ENCODE measurements at regions not wholly inside any gene's neighbourhood (a gene's known extent, or its start where the extent isn't known, plus 50 kb on each side); places are given as distances from the start of the nearest gene placed in this dataset.

- TF ChIP-seq CTCF (IDR thresholded peaks at IDR 0.05) (no peak), POLR2AphosphoS5 (IDR thresholded peaks at IDR 0.05; ENCODE audit: low read depth, low read length) (no peak), TCF7L2 (IDR thresholded peaks at IDR 0.05; ENCODE audit: low read depth, low read length) (no peak), SIN3A (IDR thresholded peaks at IDR 0.05; ENCODE audit: borderline replicate concordance, insufficient read depth, low read depth, low read length) (no peak)
- TF ChIP-seq, protein P1, sequence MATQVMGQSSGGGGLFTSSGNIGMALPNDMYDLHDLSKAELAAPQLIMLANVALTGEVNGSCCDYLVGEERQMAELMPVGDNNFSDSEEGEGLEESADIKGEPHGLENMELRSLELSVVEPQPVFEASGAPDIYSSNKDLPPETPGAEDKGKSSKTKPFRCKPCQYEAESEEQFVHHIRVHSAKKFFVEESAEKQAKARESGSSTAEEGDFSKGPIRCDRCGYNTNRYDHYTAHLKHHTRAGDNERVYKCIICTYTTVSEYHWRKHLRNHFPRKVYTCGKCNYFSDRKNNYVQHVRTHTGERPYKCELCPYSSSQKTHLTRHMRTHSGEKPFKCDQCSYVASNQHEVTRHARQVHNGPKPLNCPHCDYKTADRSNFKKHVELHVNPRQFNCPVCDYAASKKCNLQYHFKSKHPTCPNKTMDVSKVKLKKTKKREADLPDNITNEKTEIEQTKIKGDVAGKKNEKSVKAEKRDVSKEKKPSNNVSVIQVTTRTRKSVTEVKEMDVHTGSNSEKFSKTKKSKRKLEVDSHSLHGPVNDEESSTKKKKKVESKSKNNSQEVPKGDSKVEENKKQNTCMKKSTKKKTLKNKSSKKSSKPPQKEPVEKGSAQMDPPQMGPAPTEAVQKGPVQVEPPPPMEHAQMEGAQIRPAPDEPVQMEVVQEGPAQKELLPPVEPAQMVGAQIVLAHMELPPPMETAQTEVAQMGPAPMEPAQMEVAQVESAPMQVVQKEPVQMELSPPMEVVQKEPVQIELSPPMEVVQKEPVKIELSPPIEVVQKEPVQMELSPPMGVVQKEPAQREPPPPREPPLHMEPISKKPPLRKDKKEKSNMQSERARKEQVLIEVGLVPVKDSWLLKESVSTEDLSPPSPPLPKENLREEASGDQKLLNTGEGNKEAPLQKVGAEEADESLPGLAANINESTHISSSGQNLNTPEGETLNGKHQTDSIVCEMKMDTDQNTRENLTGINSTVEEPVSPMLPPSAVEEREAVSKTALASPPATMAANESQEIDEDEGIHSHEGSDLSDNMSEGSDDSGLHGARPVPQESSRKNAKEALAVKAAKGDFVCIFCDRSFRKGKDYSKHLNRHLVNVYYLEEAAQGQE (IDR thresholded peaks at IDR 0.05; ENCODE audit: insufficient read depth in 1 of 2, low read depth in 2 of 2, low read length in 1 of 2) = no peak
These were observed 1086.9 kb upstream of the TMPRSS15 start for GRCh38 chr21:19490481-19490880.
